ENCODE measurements at regions not wholly inside any gene's neighbourhood (a gene's known extent, or its start where the extent isn't known, plus 50 kb on each side); places are given as distances from the start of the nearest gene placed in this dataset.

GRCh38 chr16:88302666-88303065 is 80.1 kb upstream of the ZNF469 start:
- WGBS (ENCODE audit: extremely low coverage, insufficient read length, low lambda C conversion rate): no CpG with 5 or more reads among the region's 6 CpGs
- Histone ChIP-seq H2BK120ac (ENCODE audit: low read depth, low read length, poor library complexity, severe bottlenecking) (no peak overlapping the region), H3K56ac (ENCODE audit: insufficient read length, low read depth, low read length) (no peak overlapping the region), H4K91ac (ENCODE audit: insufficient read length, low read depth, low read length) (no peak overlapping the region), H3K18ac (ENCODE audit: insufficient read length, low read depth, low read length) (no peak overlapping the region), H4K20me1 (ENCODE audit: control insufficient read depth, insufficient read depth, insufficient read length) (no peaks in the 10 kb centered on the region), H2BK12ac (ENCODE audit: insufficient read length, low read depth, low read length) (no peak overlapping the region), H3K27me3 (ENCODE audit: insufficient read depth, low read length) (no peaks in the 10 kb centered on the region), H2BK15ac (ENCODE audit: low read depth, low read length) (no peak overlapping the region), H3K4ac (ENCODE audit: low read depth, low read length) (no peak overlapping the region), H4K8ac (replicated peaks; ENCODE audit: insufficient read length, low read depth, low read length) (no peak overlapping the region), H2AK5ac (ENCODE audit: insufficient read length, low read length) (no peak overlapping the region), H3K27ac (ENCODE audit: insufficient read length, low read depth, low read length) (no peak overlapping the region), H3K14ac (ENCODE audit: insufficient read depth, low read length) (no peak overlapping the region; the same call in 1 of the 2 replicates), H3K4me2 (ENCODE audit: insufficient read depth, insufficient read length, low read length) (no peak overlapping the region), H2AFZ (ENCODE audit: low read length) (no peak overlapping the region), H2BK5ac (ENCODE audit: insufficient read length, low read length) (no peak overlapping the region), H3K9me3 (ENCODE audit: control insufficient read depth, low read depth, low read length) (no peaks in the 10 kb centered on the region), H3K4me1 (ENCODE audit: insufficient read depth, low read length) (no peaks in the 10 kb centered on the region), H3K9ac (ENCODE audit: extremely low read depth, insufficient read length, low read length) (no peak overlapping the region), H3K79me2 (ENCODE audit: insufficient read depth, low read length) (no peaks in the 10 kb centered on the region), H3K79me1 (ENCODE audit: insufficient read depth, low read depth, low read length, poor library complexity, severe bottlenecking) (no peaks in the 10 kb centered on the region), H3K23ac (ENCODE audit: insufficient read length, low read depth, low read length) (no peak overlapping the region), H4K5ac (ENCODE audit: insufficient read length, low read depth, low read length) (no peak overlapping the region), H3K23me2 (ENCODE audit: insufficient read length, low read depth, low read length, poor library complexity, severe bottlenecking) (no peaks in the 10 kb centered on the region), H3T11ph (ENCODE audit: low read length) (no peak overlapping the region), H2BK20ac (ENCODE audit: low read depth, low read length, poor library complexity, severe bottlenecking) (no peak overlapping the region)
- Mint-ChIP-seq H3K9me3 (peaks cover 12 to 19% of the 10 kb centered on the region in 2 experiments), H3K36me3 (ENCODE audit: insufficient read depth in 1 of 3, low read depth in 3 of 3) (peaks cover 0 to 4% (median 0%) of the 10 kb centered on the region in 3 experiments; a peak in 2 of 7 replicates), H3K27me3 (ENCODE audit: low read depth) (peaks cover 11% of the 10 kb centered on the region), H3K27ac (no peak overlapping the region), H3K4me3 (no peak overlapping the region), H3K4me1 (no peaks in the 10 kb centered on the region)
- no peak for TF ChIP-seq CTCF (conservative IDR thresholded peaks at IDR 0.05)
- no peak for DNase-seq

All from H9 (cell line).